Eye (tissue), 1 donor: ENCODE measurements at regions not wholly inside any gene's neighbourhood (a gene's known extent, or its start where the extent isn't known, plus 50 kb on each side); places are given as distances from the start of the nearest gene placed in this dataset.

ENCODE experiments used
- DNase-seq: peaks from one replicate; pipeline ENCODE4 v3.0.0-alpha.2; 2015

DNA sequence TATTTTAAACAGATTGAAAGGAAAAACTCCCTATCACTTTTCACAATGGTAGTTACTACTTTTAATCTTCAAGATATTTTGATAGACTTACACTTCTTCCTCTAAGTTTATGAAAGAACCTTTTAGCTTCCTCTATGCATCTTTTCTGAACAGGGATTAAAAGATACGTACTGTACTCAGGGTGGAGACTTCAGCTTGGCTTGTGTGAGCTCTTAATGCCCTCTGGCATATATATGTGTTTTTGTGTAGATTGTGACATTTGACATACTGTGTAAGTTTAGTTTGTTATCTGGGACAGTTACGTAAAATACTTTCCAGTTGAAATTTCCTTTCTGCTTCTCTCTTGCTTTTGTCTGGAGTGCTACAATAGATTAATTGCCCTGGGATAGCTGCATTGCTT, 109.3 kb upstream of the NUDT6 start:
- DNase-seq: no peak

DNA sequence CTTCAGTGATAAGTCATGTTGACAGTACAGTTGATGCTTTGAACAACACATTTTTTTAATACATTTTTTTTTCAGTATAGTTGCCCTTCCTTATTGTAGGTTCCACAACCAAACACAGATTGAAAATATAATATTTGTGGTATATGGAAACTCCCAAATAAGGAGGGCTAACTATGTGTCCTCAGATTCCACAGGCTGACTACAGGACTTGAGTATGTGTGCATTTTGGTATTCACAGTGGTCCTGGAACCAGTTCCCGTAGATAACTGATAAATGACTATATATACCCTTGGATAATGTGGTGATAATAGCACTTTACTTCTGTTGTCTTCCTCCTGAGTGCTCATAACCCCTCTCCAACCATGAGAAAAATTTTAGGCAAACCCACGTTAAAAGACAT, 111.6 kb upstream of the NUDT6 start:
- DNase-seq: no peak

DNA sequence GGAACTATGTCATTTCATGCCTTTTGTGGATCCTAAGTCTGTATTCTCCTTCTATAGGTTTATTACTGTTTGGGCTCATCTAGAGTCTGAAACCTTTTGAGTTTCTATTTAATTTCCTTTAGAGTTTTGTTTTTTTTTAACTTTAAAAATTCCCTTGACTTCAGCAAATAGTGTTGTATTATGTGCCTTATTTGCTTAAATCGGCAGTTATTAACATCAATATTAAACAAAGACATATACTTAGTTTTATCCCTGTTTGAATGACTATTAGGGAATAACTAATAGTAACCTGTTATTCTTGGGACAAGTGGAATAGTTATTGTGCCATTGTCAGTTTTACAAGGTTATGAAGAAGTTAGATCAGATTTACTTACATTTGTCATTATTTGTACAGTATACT, 112.8 kb upstream of the NUDT6 start:
- DNase-seq: no peak

DNA sequence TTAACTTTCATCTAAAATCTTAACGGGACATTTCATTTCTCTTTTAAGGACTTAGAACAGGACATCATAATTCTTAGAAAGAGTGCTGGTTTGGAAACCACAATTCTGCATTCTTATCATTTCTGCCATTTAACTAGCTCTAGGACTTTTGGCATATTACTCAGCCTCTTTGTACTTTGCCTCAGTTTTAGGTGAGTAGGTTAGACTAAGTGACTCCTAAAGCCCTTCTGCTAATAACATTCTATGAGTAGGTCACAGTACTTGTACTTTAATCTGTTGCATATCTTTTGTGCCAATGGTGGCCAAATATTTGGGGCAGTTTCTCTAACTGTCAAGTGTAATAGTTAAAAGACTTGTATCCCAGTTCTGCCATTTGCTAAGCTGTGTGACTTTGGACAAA, 115.4 kb upstream of the NUDT6 start:
- DNase-seq: no peak

DNA sequence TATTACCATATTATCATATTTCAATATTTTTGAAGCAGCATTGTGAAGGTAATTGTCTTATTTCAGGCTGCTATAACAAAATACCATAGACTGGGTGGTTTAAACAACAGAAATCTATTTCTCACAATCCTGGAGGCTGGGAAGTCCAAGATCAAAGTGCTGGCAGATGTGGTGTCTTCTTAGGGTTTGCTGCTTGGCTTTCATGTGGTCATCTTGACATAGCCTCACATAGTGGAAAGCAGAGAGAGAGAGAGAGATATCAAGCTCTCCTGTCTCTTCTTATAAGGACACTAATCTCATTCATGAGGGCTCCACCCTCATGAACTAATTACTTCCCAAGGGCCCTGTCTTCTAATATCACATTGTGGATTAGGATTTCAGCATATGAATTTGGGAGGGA, 119.7 kb upstream of the NUDT6 start:
- no peak for DNase-seq

DNA sequence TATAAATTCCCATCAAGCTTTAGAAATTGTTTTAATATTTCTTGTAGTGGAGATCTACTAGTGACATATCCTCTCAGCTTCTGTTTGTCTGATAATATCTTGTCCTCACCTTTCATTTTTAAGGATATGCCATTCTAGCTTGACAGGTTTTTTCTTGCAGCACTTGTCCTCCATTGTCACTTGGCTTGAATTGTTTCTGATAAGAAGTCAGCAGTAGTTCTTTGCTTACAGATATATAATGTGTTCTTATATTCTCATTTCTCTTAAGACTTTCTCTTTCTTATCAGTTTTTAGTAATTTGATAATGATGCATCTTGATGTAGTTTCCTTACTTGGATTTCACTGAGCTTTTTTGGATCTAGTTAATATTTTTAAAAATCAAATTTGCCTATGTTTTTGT, 120.6 kb upstream of the NUDT6 start:
- no peak for DNase-seq

DNA sequence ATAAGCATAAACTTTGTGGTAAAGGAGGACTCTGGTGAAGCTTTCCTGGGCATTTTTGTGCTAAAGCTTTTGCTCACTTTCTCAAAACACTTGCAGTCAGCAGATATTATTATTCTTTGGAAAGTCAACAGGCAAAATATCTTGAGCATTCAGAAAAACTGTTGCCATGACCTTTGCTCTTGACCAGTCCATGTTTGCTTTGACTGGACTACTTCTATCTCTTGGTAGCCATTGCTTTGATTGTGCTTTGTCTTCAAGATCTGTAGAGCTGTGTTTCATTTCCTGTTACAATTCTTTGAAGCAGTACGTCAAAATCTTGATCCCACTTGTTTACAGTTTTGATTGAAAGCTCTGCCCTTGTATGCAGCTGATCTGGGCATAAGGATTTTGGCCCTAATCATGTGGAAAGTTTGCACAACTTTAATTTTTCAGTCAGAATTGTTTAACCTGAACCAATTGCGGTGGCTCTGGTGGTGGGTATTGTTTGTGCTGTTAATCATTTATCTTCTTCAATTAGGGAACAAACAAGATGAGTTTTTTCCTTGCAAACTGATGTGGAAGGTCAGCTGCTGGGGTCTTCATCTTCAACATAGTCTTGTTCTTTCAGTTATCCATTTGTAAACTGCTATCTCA, 121.5 kb upstream of the NUDT6 start:
- no peak for DNase-seq

DNA sequence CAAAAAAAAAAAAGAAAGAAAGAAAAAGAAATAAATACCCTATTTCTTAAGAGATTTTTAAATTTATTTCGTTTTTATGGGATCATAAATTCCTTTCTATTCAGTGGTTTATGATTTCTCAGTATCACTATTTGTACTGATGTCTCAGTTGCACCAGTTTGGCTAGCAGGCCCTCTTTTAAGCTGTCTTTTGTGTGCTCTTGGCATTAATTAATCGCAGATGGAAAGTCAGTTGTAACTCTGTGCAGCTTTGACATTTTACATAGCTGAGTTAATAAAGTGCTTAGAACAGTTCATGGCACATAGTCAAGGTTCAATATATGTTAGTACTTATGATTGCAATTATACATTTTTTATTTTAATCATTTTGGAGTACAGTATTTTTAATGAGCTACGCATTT, 123.7 kb upstream of the NUDT6 start:
- no peak for DNase-seq

DNA sequence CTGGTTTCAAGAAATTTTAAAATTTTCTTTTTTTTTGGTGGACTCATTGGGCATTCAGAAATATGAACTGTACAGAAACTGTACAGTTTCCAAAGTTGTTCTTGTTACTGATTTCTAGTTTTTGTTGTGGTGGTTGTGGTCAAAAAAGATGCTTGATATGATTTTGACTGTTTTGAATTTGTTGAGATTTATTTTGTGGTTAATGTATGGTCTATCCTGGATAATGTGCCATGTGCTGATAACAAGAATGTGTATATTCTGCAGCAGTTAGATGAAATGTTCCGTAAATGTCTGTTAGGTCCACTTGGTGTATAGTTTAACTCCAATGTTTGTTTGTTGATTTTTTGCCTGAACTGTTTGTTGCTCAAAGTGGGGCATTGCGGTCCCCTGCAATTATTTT, 127.6 kb upstream of the NUDT6 start:
- no peak for DNase-seq

DNA sequence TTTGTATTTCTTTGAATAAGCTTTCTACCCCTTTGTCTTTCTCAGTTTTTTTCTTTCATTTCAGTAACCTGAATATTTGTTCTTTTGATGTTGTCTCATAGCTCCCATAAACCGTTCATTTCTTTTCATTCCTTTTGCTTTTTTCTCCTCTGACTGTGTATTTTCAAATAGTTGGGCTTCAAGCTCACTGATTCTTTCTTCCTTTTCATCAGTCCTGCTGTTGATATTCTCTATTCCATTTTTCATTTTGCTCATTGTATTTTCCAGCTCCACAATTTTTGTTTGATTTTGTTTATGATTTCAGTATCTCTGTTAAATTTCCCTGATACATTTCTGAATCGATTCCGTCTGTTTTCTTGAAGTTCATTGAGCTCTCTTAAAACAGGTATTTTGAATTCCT, 129.6 kb upstream of the NUDT6 start:
- DNase-seq: peak; percentile 19

DNA sequence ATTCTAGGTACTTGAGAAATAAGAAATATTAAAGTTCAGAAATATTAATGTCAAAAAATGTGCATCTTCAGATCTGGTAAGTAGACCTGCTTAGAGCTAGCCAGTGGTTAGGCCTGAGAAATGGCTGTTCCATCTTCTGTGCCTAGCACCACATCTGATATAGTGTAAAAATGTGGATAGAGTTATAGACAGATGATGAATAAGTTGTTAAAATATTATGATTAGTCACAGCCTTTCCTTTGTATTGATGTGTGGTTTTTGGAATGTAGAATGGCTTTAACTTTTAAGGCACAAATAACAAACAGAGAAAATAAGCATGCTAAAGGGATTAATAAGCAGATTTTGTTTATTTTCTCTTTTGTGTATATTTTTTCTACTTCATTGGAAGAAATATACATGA, 133.5 kb upstream of the NUDT6 start:
- no peak for DNase-seq

DNA sequence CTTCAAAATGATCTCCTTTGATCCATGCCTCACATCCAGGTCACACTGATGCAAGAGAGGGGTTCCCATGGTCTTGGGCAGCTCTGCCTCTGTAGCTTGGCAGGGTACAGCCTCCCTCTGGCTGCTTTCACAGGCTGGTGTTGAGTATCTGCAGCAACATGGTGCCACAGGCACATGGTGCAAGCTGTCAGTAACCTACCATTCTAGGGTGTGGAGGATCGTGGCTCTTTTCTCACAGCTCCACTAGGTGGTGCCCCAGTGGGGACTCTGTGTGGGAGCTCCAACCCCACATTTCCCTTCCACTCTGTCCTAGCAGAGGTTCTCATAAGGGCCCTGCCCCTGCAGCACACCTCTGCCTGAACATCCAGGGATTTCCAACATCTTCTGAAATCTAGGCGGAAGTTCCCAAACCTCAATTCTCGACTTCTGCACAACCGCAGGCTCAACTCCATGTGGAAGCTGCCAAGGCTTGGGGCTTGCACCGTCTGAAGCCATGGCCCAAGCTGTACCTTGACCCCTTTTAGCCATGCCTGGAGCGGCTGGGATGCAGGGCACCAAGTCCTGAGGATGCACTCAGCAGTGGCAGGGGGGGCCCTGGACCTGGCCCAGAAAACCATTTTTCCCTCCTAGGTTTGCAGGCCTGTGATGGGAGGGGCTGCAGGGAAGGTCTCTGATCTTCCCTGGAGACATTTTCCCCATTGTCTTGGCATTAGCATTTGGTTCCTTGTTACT, 137.8 kb upstream of the NUDT6 start:
- DNase-seq: no peak

DNA sequence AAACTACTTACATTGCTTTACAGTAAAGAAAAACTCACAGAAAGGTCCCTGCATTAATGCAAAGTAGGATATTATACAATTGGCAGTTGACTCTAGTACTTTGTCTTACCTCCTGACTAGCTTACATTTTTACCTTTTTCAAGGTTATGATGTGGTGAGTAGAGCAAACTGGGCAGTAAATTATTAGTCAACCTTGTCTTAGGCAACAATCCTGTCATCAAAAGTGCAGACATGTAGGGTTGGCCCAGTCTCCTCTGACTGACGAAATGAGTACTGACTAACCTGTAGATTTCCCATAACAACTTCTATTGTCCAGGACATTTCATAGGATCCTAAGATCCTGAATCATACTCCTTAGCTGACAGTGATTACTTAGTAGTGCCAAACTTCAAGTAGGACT, 142.0 kb upstream of the NUDT6 start:
- DNase-seq: no peak

DNA sequence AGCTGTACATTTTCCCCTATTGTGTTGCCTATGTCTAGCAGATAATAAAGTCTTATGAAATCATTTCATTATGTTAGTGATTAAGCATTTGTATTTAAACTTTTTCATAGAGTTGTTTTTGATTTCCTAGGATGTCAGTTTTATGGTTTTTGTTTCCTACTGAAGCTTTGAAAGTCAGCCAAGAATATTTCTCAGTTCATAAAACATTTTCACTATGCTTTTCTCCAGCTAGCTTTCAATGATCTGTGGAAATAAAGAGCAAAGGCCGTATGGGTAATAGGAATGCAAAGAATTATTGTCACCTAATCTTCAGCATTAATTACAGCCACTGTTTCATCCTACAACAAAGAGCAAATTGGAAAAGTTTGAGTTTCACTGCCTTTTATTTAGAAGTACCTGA, 145.7 kb upstream of the NUDT6 start:
- no peak for DNase-seq

DNA sequence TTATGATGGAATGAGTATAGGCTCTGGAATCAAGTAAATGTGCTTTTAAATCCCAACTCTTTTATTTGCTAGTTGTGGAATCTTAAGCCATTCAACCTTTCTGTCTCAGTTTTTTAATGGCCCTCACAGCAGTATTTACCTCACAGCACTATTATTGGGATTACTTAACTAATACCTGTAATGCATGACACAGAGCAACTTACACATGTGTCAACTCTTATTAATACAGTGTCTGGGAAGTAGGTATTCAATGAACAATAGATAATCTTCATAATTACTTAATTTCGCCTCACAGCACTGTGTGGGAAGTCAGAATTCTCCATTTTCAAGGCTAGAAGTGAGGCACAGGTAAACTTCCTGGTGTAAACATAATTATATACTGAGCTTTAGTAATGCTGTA, 149.7 kb upstream of the NUDT6 start:
- DNase-seq: no peak

DNA sequence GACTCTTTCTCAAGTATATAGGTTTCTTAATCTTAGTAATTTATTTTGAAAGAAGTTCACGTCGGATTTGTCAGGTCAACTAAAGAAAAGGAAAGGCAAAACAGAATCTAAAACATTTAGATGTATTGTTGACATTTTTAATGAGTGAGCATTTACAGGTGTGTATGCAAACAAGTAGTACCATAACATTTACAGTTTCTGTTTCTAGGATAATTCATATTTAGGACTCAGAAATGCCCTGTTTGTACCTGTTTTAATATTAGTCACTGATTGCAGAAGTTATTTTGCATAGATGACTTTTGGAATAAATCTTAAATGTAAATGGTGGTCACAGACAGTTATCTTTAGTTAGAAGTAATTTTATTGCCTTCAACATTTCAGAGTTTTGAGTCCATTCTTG, 151.3 kb upstream of the NUDT6 start:
- no peak for DNase-seq

DNA sequence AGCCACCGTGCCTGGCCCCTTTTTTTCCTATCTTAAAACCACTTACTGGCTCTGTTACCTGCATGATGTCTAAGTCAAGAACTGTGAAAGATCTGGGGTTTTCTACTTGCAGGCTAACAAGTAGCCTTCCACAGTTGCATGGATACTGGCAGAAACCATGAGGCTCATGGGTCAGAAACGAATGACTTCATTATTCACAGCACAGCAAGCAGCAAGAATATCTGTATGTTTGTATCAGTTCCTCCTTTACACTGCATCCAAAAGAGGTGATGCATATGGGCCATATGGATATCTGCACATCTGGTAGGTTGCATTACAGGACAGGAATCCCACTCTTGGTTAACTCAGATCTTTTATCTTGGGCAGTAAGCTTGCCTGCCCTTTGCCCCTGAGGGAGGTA, 154.9 kb upstream of the NUDT6 start:
- DNase-seq: no peak

DNA sequence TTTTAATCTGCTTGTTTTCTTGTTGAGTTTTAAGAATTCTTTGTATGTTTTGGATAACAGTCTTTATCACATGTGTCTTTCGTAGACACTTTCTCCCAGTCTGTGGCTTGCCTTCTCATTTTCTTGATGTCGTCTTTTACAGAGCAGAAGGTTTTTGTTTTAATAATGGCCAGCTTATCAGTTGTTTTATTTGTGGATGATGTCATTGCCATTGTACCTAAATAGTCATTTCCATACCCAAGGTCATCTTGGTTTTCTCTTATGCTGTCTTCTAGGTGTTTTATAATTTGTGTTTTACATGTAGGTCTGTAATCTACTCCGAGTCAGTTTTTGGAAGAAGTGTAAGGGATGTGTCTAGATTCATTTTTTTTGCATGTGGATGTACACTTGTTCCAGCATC, 159.6 kb upstream of the NUDT6 start:
- no peak for DNase-seq

DNA sequence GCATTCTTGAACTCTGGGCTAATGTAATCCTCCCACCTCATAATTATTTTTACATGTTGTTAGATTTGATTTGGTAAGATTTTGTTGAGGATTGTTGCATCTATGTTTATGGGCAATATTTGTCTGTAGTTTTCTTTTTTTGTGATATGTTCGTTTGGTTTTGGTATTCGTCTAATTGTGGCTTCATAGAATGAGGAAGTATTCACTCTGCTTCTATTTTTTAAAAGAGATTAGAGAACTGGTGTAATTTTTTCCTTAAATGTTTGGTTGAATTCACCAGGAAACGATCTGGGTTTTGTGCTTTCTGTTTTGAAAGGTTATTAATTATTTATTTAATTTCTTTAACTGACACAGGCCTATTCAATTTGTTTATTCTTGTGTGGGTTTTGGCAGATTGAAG, 161.2 kb upstream of the NUDT6 start:
- DNase-seq: no peak

DNA sequence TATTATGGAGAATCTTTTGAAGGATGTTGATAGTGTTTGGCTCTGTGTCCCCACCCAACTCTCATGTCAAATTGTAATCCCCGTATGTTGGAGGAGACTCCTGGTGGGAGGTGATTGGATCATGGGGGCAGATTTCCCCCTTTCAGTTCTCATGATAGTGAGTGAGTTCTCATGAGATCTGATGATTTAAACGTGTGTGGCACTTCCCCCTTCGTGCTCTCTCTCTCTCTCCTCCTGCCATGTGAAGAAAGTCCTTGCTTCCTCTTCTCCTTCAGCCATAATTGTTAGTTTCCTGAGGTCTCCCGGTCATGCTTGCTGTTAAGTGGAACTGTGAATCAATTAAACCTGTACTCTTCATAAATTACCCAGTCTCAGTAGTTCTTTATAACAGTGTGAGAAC, 166.1 kb upstream of the NUDT6 start:
- DNase-seq: no peak

DNA sequence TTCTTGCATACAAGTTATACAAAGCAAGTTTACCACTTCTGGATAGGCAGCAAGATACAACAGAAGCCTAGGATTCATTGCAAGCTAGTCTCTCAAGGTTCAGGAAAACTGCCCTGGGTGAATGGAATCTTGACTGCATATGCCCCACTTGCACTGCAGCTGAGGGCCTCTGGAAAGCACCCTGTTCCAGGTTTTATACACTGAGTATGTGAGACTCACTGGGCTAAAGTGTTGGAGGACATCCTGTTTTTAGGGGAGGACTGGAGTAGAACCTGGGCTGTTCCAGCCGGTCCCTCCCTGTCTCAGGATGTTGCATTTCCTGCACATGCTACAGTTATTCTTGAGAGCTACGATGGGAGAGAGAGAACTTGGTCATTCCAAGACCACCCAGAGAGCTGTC, 168.5 kb upstream of the NUDT6 start:
- DNase-seq: no peak

DNA sequence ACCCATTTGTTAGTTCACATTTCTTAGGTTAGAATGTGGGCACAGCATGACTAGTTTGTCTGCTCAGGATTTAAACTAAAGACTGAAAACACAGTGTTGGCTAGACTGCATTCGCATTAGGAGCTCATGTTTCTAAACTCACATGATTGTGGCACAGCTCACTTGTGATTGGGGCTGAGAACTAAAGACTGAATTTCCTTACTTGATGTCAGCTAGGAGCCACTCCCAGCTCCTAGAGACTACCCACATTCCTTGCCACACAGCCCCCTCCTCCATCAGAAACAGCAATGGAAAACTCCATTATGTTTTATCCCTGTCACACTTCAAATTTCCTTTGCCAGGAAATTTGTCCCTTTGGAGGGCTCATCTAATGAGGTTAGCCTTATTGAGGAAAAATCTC, 170.2 kb upstream of the NUDT6 start:
- DNase-seq: no peak

DNA sequence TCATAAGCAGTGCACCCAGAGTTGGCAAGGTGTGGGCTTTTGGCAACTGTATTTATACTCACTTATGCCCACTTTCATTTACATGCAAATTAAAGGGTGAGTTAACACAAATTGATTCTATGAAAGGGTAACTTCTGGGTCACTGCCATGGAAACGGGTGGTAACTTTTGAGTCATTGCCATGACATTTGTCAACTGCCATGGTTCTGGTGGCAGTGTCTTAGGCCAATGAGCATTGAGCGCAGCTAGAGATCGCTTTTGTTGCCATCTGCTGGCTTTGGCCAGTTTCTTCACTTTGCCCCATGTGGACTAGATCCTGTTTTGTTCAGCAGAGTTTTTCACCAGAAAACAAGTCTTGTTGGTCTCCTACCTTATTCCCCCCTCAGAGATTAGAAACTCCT, 170.8 kb upstream of the NUDT6 start:
- DNase-seq: no peak

DNA sequence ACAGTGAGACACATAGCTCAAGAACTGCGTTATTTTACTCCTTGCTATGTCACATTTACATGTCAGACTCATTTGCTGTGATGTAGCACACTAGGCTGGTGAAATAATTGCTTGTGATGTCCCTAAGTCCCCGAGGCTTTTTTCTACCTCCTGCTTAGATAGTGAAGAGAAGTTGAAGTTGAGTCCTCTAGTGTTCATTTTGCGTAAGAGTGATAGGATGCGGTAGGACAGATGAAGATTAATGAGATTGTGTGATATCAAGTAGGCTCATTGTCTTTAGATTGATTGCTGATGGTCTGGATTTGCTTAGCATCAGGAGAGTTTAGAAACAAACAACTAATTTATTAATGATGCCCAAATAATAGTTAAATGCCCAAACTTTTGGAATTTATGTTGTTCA, 173.6 kb upstream of the NUDT6 start:
- peak; percentile 20 for DNase-seq

DNA sequence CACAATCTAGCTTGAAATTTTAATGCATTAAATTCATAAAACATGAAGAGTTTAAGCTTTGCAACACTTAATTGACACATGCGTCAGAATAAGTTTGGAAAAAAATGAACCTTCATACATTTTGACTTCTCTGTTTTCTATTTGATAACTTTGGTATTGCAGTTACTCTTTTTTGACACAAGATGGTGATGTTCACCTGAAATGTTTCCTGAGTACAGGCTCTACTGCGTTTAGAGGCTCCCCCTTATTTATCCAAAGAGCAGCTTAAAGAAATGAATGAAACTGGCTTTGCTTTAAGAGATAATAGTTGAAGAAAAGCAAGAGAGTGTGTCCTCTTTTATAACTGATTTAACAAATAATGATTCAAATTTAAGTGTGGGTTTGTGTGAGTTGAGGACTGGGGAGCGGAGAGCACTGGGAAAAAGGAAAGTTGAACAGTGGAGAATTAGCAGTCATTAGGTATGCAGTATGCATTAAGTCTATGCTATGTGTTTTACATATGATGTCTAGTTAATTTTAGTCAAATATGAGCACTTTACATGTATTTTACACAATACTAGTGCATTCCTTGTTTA, 180.6 kb upstream of the NUDT6 start:
- peak; percentile 67 for DNase-seq
